Activated naive CD8-positive, alpha-beta T cell treated with anti-CD3 and anti-CD28 coated beads, Interleukin-2, amount 50 U/mL, for 24 hours (primary cell): ENCODE measurements at regions not wholly inside any gene's neighbourhood (a gene's known extent, or its start where the extent isn't known, plus 50 kb on each side); places are given as distances from the start of the nearest gene placed in this dataset.
"Not testable (repeated sequence)": the region's sequence is repeated elsewhere in the genome, so short reads cannot be mapped to it uniquely, and the experiment has no call there.

Experiments
- ATAC-seq: fragments of 150-1000 bp; cut with Tn5 transposase; one replicate; pipeline ENCODE4 v1.10.0; 2021
- DNase-seq: peaks from one replicate; pipeline ENCODE4 v3.0.0; 2021
- H3K27ac Mint-ChIP-seq: one replicate; pipeline ENCODE4 v1.8.0; 2021; ENCODE audit warnings: mild to moderate bottlenecking, mixed read lengths
- H3K27me3 Mint-ChIP-seq: one replicate; pipeline ENCODE4 v1.8.0; 2021; ENCODE audit warnings: mixed read lengths
- H3K36me3 Mint-ChIP-seq: one replicate; pipeline ENCODE4 v1.8.0; 2021; ENCODE audit warnings: low read depth, mixed read lengths
- H3K4me1 Mint-ChIP-seq: one replicate; pipeline ENCODE4 v1.8.0; 2021; ENCODE audit warnings: mixed read lengths
- H3K4me3 Mint-ChIP-seq: one replicate; pipeline ENCODE4 v1.8.0; 2021; ENCODE audit warnings: mild to moderate bottlenecking, moderate library complexity, mixed read lengths
- H3K9me3 Mint-ChIP-seq: one replicate; pipeline ENCODE4 v1.8.0; 2021; ENCODE audit warnings: mixed read lengths

- no peaks in the 10 kb centered on the region for H3K27me3 Mint-ChIP-seq
- DNase-seq: no peak
- H3K9me3 Mint-ChIP-seq: no peaks in the 10 kb centered on the region
- no peak overlapping the region for H3K4me3 Mint-ChIP-seq
- H3K36me3 Mint-ChIP-seq: no peaks in the 10 kb centered on the region
- peaks cover 64% of the 10 kb centered on the region for H3K4me1 Mint-ChIP-seq
- no peak for ATAC-seq
- no peak overlapping the region for H3K27ac Mint-ChIP-seq
Observed at GRCh38 chr14:98927986-98928385, 344.0 kb downstream of the BCL11B start.

GRCh38 chr14:98928418-98928817, 343.6 kb downstream of the BCL11B start:
- no peaks in the 10 kb centered on the region for H3K36me3 Mint-ChIP-seq
- no peak for DNase-seq
- H3K27ac Mint-ChIP-seq: no peak overlapping the region
- H3K27me3 Mint-ChIP-seq: no peaks in the 10 kb centered on the region
- no peak for ATAC-seq
- no peak overlapping the region for H3K4me3 Mint-ChIP-seq
- no peaks in the 10 kb centered on the region for H3K9me3 Mint-ChIP-seq
- H3K4me1 Mint-ChIP-seq: peaks cover 68% of the 10 kb centered on the region

- peaks cover 12% of the 10 kb centered on the region for H3K36me3 Mint-ChIP-seq
- peak overlapping the region; percentile 87 for H3K27ac Mint-ChIP-seq
- no peak for ATAC-seq
- H3K4me3 Mint-ChIP-seq: no peak overlapping the region
- no peak for DNase-seq
- H3K27me3 Mint-ChIP-seq: no peaks in the 10 kb centered on the region
- peaks cover 16% of the 10 kb centered on the region for H3K9me3 Mint-ChIP-seq
- peaks cover 77% of the 10 kb centered on the region for H3K4me1 Mint-ChIP-seq
Observed at GRCh38 chr14:98931126-98931525, 340.9 kb downstream of the BCL11B start.

GRCh38 chr14:98931911-98932310, 340.1 kb downstream of the BCL11B start:
- H3K27ac Mint-ChIP-seq: peak overlapping the region; percentile 87
- H3K9me3 Mint-ChIP-seq: peaks cover 16% of the 10 kb centered on the region
- H3K36me3 Mint-ChIP-seq: peaks cover 12% of the 10 kb centered on the region
- no peaks in the 10 kb centered on the region for H3K27me3 Mint-ChIP-seq
- H3K4me3 Mint-ChIP-seq: peak overlapping the region; percentile 28
- ATAC-seq: peak; percentile 56
- peaks cover 77% of the 10 kb centered on the region for H3K4me1 Mint-ChIP-seq
- DNase-seq: peak; percentile 57

GRCh38 chr14:98932431-98933325, 339.3 kb downstream of the BCL11B start:
- DNase-seq (no peak), ATAC-seq (no peak)
- peak overlapping the region; percentile 28 for H3K4me3 Mint-ChIP-seq
- peaks cover 78% of the 10 kb centered on the region for H3K4me1 Mint-ChIP-seq
- H3K9me3 Mint-ChIP-seq: peaks cover 16% of the 10 kb centered on the region
- no peaks in the 10 kb centered on the region for H3K27me3 Mint-ChIP-seq
- peaks cover 12% of the 10 kb centered on the region for H3K36me3 Mint-ChIP-seq
- peak overlapping the region; percentile 87 for H3K27ac Mint-ChIP-seq

GRCh38 chr14:98934569-98934968, 337.4 kb downstream of the BCL11B start:
- peaks cover 12% of the 10 kb centered on the region for H3K36me3 Mint-ChIP-seq
- H3K4me3 Mint-ChIP-seq, DNase-seq, H3K27me3 Mint-ChIP-seq: not testable (repeated sequence)
- peak; percentile 60 for ATAC-seq
- H3K4me1 Mint-ChIP-seq: peaks cover 81% of the 10 kb centered on the region
- H3K9me3 Mint-ChIP-seq: peaks cover 16% of the 10 kb centered on the region
- H3K27ac Mint-ChIP-seq: peak overlapping the region; percentile 67

GRCh38 chr14:98935921-98936320, 336.1 kb downstream of the BCL11B start:
- Mint-ChIP-seq H3K4me1 (peaks cover 83% of the 10 kb centered on the region), H3K9me3 (peaks cover 16% of the 10 kb centered on the region), H3K27me3 (no peaks in the 10 kb centered on the region), H3K27ac (no peak overlapping the region), H3K4me3 (no peak overlapping the region), H3K36me3 (peaks cover 12% of the 10 kb centered on the region)
- no peak for ATAC-seq
- no peak for DNase-seq

GRCh38 chr14:98937021-98937420, 335.0 kb downstream of the BCL11B start:
- DNase-seq: no peak
- H3K36me3 Mint-ChIP-seq: peaks cover 12% of the 10 kb centered on the region
- H3K9me3 Mint-ChIP-seq: peaks cover 16% of the 10 kb centered on the region
- H3K27me3 Mint-ChIP-seq: no peaks in the 10 kb centered on the region
- no peak for ATAC-seq
- H3K27ac Mint-ChIP-seq: no peak overlapping the region
- H3K4me3 Mint-ChIP-seq: no peak overlapping the region
- peaks cover 77% of the 10 kb centered on the region for H3K4me1 Mint-ChIP-seq

- ATAC-seq (peak; percentile 37), DNase-seq (no peak)
- Mint-ChIP-seq H3K9me3 (peaks cover 16% of the 10 kb centered on the region), H3K4me1 (peaks cover 68% of the 10 kb centered on the region), H3K27me3 (no peaks in the 10 kb centered on the region), H3K27ac (no peak overlapping the region), H3K4me3 (no peak overlapping the region), H3K36me3 (peaks cover 12% of the 10 kb centered on the region)
Observed at GRCh38 chr14:98937712-98938505, 334.1 kb downstream of the BCL11B start.

GRCh38 chr14:98940693-98941437, 331.1 kb downstream of the BCL11B start:
- H3K27ac Mint-ChIP-seq: no peak overlapping the region
- no peaks in the 10 kb centered on the region for H3K36me3 Mint-ChIP-seq
- H3K9me3 Mint-ChIP-seq: no peaks in the 10 kb centered on the region
- no peak for ATAC-seq
- DNase-seq: no peak
- H3K27me3 Mint-ChIP-seq: no peaks in the 10 kb centered on the region
- no peak overlapping the region for H3K4me3 Mint-ChIP-seq
- H3K4me1 Mint-ChIP-seq: peaks cover 43% of the 10 kb centered on the region

GRCh38 chr14:98941481-98941880, 330.5 kb downstream of the BCL11B start:
- H3K4me3 Mint-ChIP-seq: no peak overlapping the region
- no peak for DNase-seq
- ATAC-seq: peak; percentile 25
- H3K9me3 Mint-ChIP-seq: no peaks in the 10 kb centered on the region
- no peaks in the 10 kb centered on the region for H3K27me3 Mint-ChIP-seq
- no peak overlapping the region for H3K27ac Mint-ChIP-seq
- peaks cover 40% of the 10 kb centered on the region for H3K4me1 Mint-ChIP-seq
- H3K36me3 Mint-ChIP-seq: no peaks in the 10 kb centered on the region

- DNase-seq (no peak), ATAC-seq (no peak)
- peaks cover 34% of the 10 kb centered on the region for H3K4me1 Mint-ChIP-seq
- no peak overlapping the region for H3K4me3 Mint-ChIP-seq
- H3K36me3 Mint-ChIP-seq: no peaks in the 10 kb centered on the region
- no peaks in the 10 kb centered on the region for H3K9me3 Mint-ChIP-seq
- H3K27ac Mint-ChIP-seq: no peak overlapping the region
- no peaks in the 10 kb centered on the region for H3K27me3 Mint-ChIP-seq
Observed at GRCh38 chr14:98943907-98944306, 328.1 kb downstream of the BCL11B start.

- H3K4me3 Mint-ChIP-seq: no peak overlapping the region
Observed at GRCh38 chr14:98944989-98945388, 327.0 kb downstream of the BCL11B start.

More at GRCh38 chr14:98944989-98945388, 327.0 kb downstream of the BCL11B start:
- ATAC-seq: no peak
- DNase-seq: no peak
- Mint-ChIP-seq H3K4me1 (peaks cover 24% of the 10 kb centered on the region), H3K36me3 (no peaks in the 10 kb centered on the region), H3K27me3 (no peaks in the 10 kb centered on the region), H3K27ac (no peak overlapping the region), H3K9me3 (no peaks in the 10 kb centered on the region)
